ENCODE measurements at regions not wholly inside any gene's neighbourhood (a gene's known extent, or its start where the extent isn't known, plus 50 kb on each side); places are given as distances from the start of the nearest gene placed in this dataset.
"Not testable (repeated sequence)": the region's sequence is repeated elsewhere in the genome, so short reads cannot be mapped to it uniquely, and the experiment has no call there.

DNA sequence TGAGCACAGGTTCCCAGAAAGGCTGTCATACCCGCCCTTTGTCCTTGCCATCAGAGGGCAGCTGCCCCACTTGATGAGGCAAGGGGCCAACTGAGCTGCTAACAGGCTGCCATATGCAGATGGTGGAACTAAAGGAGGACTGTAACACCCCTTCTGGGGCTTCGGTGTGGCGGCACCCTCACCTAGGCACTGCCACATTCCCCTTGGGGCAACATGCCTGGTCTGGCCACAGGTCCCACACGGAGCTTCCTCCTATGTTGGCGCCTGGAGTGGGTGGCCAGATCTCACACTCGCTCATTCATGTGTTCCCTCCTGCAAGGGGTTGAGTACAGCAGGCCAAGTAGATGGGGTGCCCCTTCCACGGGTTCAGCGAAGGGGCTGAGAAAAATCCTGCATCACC is 777.4 kb upstream of the CHD1 start:
- no peak for DNase-seq

DNA sequence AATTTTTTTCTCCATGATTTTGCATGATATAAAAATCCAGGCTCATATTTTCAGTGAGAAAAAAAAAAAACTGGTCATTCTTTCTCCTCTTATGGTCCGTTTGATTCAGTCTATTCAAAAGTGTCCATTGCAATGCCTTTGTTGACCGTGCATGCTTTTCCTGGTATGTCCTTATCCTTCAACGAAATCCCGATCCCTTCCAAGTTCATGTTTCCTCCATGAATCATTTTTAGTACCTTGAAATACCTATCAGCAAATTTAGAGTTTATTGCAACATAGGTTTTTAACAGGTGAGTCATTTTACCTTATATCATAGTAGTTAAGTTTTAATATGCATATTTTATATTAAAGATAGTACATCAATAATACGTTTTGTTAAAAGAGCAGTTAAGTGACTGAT is 773.8 kb upstream of the CHD1 start:
- DNase-seq, result no peak

DNA sequence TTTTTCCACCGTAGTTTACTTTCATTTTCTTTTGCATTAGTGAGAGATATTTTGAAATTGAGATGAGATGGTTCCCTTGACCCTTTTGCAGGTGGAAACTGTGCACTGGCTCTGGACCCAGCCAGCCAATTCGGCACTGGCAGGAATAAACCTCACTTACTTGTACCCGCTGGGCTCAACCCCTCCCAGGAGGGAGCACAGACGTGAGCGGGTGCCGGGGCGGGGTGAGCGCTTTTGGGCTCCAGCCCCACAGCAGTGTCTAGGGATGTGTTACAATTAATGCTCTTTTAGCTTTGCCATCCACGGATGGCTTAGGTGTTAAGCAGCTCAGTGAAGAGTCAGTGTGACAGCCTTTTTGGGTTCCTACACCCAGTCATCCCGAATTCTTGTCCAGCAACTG is 766.1 kb upstream of the CHD1 start:
- no peak for DNase-seq

DNA sequence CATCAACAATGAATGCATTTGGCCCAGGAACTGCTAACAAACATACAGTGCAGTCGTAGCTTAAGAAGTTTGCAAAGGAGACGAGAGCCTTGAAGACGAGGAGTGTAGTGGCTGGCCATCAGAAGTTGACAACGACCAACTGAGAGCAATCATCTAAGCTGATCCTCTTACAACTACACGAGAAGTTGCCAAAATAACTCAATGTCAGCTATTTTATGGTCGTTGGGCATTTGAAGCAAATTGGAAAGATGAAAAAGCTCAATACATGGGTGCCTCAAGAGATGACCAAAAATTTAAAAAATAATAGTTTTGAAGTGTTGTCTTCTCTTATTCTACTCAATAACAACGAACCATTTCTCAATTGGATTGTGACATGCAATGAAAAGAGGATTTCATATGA is 757.7 kb upstream of the CHD1 start:
- DNase-seq, result no peak

DNA sequence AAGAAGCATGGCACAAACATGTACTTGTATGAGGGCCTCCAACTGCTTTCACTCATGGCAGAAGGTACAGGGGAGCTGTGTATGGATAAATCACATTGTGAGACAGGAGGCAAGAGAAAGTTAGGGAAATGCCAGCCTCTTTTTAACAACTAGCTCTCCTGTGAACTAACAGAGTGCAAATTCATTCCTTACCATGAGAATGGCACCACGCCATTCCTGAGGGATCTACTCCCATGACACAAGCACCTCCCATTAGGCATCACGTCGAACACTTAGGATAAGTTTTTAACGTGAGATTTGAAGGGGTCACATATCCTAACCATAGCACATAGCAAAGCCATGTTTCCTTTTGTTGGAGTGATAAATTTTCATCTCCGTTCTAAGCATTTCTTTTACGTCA is 747.2 kb upstream of the CHD1 start:
- DNase-seq, result no peak

DNA sequence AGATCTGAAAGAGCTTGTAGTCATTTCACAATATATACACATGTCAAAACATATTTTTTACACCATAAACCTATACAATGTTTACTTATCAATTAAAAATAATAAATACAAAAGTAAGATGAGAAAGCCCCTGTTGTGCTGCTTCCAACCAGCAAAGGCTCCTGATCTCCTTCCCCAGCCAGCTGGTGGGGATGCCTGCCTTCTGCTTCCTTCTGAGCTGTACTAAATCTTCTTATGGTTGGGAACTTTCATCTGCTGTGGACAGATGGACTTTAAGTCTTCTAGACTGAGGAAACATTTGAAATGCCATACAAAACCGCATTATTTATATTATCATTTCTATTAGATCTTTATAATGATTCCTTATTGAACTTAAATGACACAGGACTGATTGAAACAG is 745.3 kb upstream of the CHD1 start:
- no peak for DNase-seq

DNA sequence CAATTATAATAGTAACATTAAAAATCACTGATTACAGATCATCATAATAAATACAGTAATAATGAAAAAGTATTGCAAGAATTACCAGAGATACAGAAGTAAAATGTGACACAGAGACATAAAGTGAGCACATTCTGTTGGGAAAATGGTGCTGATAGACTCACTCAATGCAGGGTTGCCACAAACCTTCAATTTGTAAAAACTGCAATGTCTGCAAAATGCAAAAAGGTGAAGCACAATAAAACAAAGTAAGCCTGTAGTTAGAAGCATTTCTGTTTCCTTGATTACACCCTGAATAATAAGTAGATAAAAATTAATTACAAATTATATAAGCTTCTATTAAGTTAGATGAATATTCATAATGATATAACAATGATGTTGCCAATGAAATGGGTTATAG is 736.2 kb upstream of the CHD1 start:
- no peak for DNase-seq

DNA sequence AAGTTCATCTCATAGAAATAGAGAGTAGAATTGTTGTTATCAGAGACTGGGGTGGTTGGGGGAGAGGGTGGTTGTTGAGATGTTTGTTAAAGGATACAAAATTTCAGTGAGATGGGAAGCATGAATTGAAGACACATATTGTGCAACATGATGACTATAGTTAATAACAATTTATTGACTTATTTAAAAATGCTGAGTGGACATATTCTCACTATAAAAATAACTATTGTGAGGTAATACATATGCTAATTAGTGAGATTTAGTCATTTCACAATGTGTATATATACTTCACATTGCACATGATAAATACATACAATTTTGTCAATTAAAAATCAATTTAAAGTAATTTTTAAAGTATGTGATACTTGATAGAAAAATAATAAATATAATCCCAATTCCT is 722.5 kb upstream of the CHD1 start:
- no peak for DNase-seq

DNA sequence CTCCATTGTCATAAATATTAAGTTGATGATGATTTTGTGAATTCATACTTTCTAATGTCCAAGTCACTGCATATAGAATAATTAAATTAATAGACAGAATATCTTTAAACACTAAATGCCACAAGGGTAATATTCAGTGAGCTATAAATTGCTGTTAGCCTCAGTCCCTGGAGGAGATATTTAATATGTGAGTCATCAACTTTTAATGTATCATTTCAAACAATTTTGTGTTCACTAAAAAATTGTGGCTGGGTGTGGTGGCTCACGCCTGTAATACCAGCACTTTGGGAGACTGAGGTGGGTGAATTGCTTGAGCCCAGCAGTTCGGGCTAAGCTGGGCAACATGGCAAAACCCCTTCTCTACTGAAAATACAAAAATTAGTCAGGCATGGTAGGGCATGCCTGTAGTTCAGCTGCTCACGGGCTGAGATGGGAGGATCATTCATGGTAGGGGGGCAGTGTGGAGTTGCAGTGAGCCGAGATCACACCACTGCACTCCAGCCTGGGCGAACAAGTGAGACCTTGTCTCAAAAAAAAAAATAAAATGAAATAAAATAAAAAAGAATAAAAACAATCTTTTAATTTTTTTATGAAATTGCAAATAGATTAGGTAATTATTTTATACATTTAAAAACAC is 717.3 kb upstream of the CHD1 start:
- no peak for DNase-seq

DNA sequence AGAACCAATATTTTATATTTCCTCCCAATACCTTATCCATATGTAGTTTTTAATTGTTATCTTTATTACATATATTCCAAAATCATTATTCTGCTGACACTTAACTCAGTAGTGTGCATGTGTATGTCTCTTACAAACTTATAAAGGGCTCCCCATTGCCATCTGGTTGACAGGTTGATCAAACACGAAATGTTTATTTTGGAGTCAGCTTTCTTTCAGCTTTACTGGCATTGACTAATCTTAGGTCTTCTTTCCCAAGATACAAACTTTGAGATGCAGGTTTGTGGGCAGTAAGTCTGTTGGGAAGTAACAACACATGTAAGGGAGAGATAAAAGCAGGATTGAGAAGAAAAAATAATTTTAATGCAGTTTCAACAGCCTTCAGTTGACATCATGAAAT is 716.0 kb upstream of the CHD1 start:
- DNase-seq, result no peak

DNA sequence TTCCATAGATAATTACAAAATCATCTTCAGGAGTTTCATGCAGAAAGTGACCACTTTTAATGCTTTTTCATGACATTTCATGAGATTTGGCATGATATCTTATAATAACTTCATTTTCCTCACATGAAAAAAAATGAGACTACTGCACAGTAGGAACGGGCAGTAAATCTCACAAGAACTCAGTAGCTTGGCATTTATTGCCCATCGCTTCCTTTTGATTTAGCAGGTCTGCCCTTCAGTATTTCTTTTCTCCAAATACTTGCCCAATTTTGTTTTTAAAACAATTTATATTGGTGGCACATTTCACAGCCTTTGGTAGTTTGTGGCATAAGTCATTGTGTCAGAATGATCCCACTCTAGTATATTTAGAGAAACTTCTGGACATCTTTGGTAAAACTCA is 711.8 kb upstream of the CHD1 start:
- no peak for DNase-seq

DNA sequence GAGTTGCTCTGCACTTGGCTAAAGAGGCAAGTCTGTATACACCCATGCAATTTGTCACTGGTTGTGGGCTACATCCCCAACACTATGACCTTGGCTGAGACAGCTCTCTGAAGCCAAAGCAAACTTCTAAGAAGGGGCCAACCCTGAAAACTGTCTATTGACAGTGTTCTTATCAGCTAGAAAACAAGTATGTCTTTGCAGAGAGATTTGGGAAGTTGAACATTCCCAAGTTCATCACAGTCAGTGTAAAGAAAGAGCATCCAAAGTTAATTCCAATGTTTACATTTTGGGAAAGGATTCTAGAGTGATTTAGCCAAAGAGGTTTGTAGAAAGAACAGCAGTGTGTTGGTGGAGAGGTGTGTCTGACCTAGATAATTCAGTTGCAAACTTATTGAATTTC is 711.1 kb upstream of the CHD1 start:
- DNase-seq, result no peak

DNA sequence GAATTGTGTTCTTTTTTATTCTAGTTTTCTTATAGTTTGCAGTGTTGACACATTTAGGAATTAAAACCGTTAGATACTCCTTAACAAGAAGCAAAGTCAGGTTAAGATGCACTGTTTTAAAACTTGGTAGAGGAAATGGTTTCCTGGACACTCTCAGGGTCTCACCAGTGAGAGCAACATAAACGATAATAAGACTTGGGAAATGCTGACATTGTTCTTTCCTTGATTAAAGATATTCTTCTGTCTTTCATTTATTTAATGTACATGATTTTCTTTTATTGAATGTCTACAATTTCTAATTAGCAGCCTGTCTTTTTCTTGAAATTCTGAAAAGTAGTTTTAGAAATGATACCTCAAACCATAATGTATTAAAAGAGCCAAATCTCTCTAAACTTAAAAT is 707.9 kb upstream of the CHD1 start:
- DNase-seq, result no peak

DNA sequence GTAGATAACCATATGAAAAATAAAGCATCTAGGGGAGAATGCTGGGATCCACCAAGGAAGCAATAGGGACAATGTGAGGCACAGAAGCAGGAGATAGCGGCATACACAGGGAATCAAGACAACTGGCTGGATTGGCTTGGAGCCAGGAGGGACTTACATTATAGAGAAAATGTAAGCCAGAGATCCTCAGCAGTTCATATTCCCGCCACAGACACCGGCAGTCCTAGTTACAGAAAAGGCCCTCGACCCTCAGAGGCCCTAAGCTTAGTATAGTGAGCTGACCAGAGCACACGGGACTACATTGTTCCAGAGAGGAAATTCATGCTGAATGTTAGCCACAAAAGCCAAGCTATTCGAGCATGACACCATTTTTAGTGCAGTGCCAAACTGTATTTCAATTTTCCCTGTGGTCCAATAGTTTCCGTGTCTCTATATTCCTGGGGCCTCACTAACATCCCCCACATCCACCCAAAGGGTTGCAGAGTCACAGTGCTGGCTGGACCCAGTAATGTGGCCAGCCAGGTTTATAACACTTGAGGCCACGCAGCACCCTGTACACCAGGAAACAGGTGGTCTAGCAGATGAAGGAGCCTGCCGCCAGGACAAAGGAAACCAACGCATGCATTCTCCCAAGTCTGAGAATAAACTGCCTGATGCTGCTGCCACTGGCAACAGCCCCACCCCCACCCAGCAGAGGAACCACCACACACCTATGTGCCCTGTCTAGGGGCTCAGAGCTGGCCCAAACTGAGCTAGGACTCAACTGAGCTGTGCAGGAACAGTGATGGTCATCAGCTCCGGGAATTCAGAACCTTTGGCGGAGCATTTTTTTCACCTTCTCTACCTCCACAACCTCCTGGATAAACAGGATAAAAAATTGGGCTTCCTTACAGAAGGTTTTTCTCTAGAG is 693.2 kb upstream of the CHD1 start:
- DNase-seq, result no peak

DNA sequence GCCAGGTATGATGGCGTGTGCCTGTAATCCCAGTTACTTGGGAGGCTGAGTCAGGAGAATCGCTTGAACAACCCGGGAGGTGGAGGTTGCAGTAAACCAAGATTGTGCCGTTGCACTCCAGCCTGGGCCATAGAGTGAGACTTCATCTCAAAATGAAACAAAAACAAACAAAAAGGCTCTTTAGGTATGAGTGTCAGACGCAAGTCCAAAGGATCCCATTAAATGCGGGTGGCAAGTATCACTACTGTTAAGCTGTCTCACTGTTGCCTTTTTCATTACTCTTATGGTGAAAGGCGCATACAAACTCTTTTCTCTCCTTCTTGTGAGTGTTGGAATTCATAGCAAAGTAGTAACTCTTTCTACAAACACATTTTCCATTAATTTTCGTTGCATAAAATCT is 688.5 kb upstream of the CHD1 start:
- no peak for DNase-seq

DNA sequence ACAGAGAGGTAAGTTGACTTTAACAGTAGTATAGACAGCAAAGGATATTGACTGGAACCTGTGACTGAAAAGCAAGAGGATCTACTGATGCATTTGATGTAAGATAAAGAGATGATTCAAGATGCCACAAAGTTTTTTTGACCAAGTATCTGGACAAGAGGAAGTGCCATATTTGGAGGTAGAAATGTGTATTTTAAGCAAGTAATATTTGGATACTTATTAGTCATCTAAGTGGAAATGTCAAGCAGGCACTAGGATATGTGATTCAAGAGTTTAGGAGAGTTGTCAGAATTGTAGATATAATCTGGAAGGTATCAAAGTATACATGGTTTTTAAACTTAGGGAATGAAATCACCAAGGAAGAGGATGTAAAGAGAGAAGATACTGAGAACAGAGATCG is 686.1 kb upstream of the CHD1 start:
- no peak for DNase-seq

DNA sequence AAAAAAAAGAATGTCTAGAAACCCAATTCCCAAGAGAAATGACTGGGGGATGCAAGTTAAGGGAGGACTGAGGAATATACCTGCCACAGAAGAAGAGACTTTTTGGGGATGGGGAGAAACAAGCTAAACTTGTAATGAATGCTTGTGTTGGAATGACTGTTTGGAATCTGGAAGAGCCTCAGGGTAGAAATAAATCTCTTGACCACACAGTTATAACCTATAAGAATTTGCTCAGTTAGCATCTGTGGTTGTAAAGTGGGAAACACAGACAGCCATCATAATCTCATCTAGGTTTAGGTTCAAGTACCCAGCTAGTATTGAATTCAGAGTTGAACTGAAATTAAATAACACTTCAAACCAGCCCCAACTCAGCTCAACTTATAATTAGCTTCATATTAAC is 678.3 kb upstream of the CHD1 start:
- no peak for DNase-seq

DNA sequence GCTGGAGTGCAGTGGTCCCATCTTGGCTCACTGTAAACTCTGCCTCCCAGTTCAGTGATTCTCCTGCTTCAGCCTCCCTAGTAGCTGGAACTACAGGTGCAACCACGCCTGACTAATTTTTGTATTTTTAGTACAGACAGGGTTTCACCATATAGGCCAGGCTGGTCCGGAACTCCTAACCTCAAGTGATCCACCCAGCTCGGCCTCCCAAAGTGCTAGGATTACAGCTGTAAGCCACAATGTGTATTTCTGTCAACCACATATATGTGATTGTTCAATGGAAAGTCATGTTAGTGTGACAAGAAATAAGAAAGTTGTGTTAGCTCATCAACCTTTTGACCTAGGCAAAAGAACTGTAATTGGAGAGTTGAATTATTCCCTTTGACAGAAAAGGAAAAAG is 677.1 kb upstream of the CHD1 start:
- DNase-seq, result no peak

DNA sequence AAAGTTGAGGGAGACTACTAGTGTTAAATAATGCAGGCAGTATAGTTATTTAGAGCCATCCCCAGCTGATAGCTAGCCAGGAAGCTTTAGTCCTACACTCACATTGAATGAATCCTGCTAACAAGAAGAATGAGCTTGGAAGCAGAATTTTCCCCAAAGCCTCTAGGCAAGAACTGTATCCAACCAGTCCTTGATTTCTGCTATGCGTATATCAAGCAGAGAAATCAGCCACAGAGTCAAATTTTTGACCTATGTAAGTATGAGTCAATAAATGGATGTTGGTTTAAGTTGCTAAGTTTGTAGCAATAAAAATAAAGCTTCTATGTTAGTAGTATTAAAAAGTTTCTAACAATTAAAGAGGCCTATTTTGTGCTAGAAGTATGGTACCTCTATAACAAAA is 672.1 kb upstream of the CHD1 start:
- no peak for DNase-seq

DNA sequence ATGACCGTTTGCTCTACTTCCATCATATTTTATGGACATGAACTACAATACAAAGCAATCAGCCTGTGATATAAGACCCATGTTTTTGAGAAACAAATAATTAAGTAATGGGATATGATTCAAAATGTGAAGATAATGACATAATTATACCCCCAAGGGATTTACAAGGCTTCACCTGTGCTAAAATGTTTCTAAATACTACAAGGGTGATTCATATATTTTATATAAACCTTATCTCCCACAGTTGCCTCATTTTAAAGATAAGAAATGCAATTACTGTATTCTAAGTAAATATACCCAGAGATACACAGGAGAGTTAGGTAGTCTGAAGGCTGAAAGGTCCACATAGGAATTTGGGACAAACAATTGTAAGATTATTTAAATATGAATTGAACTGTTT is 662.0 kb upstream of the CHD1 start:
- DNase-seq, result no peak

DNA sequence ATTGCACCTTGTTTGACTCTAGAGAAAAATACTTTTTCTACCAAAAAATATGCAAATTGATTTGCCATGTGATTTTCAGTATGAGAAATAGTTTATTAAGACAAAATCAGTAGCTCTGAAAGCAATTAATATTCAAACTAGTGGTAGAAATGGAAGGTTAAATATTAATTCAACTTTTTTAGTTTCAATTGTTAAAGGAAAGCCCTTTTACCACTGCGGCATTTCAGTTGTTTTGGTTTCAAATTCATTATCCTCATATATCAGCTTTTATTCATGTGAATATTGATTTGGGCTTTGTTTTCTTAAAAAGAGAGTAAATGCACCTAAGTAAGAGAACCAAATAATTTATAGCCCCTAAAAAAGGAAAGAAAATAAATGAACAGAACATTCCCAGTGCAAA is 660.6 kb upstream of the CHD1 start:
- DNase-seq, result no peak

DNA sequence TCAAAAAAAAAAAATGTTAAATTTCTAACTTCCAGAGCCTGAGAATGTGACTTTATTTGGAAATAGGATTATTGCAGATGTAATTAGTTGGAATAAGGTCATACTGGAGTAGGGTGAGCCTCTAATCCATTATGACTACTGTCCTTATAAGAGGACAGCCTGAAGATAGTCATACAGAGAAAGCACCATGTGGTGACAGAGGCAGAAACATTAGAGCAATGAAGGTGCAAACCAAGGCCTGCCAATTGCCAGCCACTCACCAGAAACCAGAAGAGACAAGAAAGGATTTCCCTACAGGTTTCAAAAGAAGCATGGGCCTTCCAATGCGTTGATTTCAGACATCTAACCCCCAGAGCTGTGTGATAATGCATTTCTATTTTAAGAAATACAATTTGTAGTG is 659.2 kb upstream of the CHD1 start:
- DNase-seq, result no peak

DNA sequence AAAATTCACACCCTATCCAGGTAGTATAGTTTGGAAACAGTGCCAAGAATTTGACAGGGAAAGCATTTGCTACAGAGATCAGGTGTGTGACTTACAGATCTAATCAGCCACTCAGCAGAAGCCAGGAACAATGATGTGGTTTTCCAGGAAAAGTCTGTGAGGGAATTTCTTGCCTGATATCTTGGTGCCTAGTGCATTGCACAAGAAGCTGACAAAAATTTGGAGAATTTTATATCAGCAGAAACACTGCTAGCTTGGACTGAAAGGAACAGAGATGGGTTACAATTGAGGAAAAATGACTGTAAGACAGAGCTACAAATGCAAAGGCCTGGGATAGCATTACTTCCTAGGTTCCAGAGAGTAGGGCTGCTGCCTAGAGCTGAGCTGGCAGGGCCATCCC is 658.1 kb upstream of the CHD1 start:
- DNase-seq, result no peak

DNA sequence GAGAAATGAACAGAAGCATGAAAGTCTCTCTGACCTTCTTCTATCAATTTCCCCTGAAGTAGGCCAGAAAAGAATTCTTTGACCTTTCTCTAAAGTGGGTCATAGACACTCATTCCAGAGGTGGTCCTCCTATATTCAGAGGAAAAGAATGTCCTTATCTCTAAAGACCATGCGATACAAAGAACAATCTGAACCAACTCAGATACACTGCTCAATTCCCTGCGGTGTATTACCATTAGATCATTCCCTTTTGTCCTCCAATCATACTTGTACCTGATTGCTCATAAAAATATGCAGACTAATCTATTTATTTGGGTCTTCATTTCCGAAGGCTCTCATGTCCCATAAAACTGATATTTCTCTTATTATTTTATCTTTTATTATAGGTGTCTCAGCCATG is 652.4 kb upstream of the CHD1 start:
- not testable (repeated sequence) for DNase-seq
